Activated T-helper 2 cell treated with anti-CD3 and anti-CD28 coated beads, Interferon-gamma antibody, Interleukin-2, Interleukin-4, amounts not matched to agents 10 μg/mL and 5 μg/mL and 100 μg/mL, durations not matched to agents 14 hours and 24 hours and 36 hours (primary cell): ENCODE measurements at regions not wholly inside any gene's neighbourhood (a gene's known extent, or its start where the extent isn't known, plus 50 kb on each side); places are given as distances from the start of the nearest gene placed in this dataset.

ENCODE experiments used
- DNase-seq: peaks from one replicate; pipeline ENCODE4 v3.0.0; 2021; ENCODE audit warnings: low spot score
- H3K27ac Mint-ChIP-seq: one replicate; pipeline ENCODE4 v1.8.0; 2021; ENCODE audit warnings: mixed read lengths
- H3K27me3 Mint-ChIP-seq: one replicate; pipeline ENCODE4 v1.8.0; 2021; ENCODE audit warnings: low read depth, mixed read lengths
- H3K36me3 Mint-ChIP-seq: one replicate; pipeline ENCODE4 v1.8.0; 2021; ENCODE audit warnings: low read depth, mixed read lengths
- H3K4me1 Mint-ChIP-seq: one replicate; pipeline ENCODE4 v1.8.0; 2021; ENCODE audit warnings: low read depth, mixed read lengths
- H3K4me3 Mint-ChIP-seq: one replicate; pipeline ENCODE4 v1.8.0; 2021; ENCODE audit warnings: low read depth, mild to moderate bottlenecking, moderate library complexity, mixed read lengths
- H3K9me3 Mint-ChIP-seq: one replicate; pipeline ENCODE4 v1.8.0; 2021; ENCODE audit warnings: mixed read lengths
- intact Hi-C: fragments of 100-400 bp; cut with micrococcal nuclease; formaldehyde crosslinking; loops from one replicate; pipeline ENCODE4 v1.15.1; 2023

GRCh38 chr3:68447885-68448284 is 484.5 kb downstream of the TAFA4 start:
- Mint-ChIP-seq H3K4me1 (no peaks in the 10 kb centered on the region), H3K4me3 (no peak overlapping the region), H3K27ac (no peak overlapping the region), H3K27me3 (no peaks in the 10 kb centered on the region), H3K9me3 (no peaks in the 10 kb centered on the region), H3K36me3 (no peaks in the 10 kb centered on the region)
- DNase-seq = no peak
- intact Hi-C loops = no loop called here

DNA sequence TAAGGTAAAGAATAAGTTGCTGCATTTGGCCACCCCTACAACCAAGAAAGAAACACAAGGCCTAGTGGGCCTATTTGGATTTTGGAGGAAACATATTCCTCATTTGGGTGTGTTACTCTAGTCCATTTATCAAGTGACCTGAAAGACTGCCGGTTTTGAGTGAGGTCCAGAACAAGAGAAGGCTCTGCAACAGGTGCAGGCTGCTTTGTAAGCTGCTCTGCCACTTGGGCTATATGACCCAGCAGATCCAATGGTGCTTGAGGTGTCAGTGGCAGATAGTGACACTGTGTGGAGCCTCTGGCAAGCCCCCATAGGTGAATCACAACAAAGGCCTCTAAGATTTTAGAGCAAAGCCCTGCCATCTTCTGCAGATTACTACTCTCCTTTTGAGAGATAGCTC is 491.3 kb downstream of the TAFA4 start:
- DNase-seq = no peak
- Mint-ChIP-seq H3K27me3 (no peaks in the 10 kb centered on the region), H3K9me3 (peaks cover 4% of the 10 kb centered on the region), H3K36me3 (no peaks in the 10 kb centered on the region), H3K27ac (no peak overlapping the region), H3K4me3 (no peak overlapping the region), H3K4me1 (no peaks in the 10 kb centered on the region)
- intact Hi-C loops = no loop called here

DNA sequence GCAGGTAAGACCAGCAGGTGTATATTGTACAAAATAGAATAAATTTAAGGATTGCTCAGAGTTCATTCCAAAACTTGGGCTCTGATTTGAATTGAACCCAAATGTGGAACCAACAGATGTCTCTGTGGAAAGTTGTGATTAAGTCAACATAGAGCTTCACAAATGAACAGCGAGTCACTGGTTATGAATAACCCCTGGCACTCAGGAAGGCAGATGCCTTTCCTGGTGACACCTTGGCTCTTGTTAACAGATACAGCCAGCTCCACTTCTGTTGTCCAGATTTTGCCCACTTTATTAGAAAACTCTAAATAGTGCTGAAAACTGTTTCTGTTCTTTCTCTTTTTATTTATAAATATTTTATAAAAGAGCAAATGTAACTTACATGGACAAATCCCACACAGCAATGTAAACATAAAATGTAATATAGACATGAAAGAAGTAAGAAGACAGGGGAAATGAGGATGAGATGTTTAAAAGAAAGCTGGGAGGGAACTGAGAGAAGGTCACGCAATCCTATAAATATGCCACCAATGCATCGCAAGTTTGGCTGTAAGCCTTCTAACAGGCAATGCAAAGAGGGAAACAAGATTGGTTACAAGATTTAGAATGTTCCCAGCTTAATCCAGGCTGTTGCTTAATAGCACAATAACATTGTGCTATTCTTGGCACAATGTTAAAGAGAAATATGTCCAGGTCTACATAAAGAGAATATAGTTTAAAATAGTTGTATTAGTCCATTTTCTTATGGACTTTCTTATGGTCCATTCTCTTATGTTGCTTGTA is 495.5 kb downstream of the TAFA4 start:
- H3K27me3 Mint-ChIP-seq = no peaks in the 10 kb centered on the region
- no peak overlapping the region for H3K27ac Mint-ChIP-seq
- no peaks in the 10 kb centered on the region for H3K36me3 Mint-ChIP-seq
- no peak overlapping the region for H3K4me3 Mint-ChIP-seq
- H3K4me1 Mint-ChIP-seq = no peaks in the 10 kb centered on the region
- peaks cover 4% of the 10 kb centered on the region for H3K9me3 Mint-ChIP-seq
- DNase-seq = no peak
- intact Hi-C loops = no loop called here

- H3K36me3 Mint-ChIP-seq = no peaks in the 10 kb centered on the region
- H3K9me3 Mint-ChIP-seq = no peaks in the 10 kb centered on the region
- H3K27ac Mint-ChIP-seq = no peak overlapping the region
- intact Hi-C loops = no loop called here
- H3K4me1 Mint-ChIP-seq = no peaks in the 10 kb centered on the region
- no peak overlapping the region for H3K4me3 Mint-ChIP-seq
- H3K27me3 Mint-ChIP-seq = no peaks in the 10 kb centered on the region
- no peak for DNase-seq
Measured at GRCh38 chr3:68428495-68428894, 503.9 kb downstream of the TAFA4 start.

DNA sequence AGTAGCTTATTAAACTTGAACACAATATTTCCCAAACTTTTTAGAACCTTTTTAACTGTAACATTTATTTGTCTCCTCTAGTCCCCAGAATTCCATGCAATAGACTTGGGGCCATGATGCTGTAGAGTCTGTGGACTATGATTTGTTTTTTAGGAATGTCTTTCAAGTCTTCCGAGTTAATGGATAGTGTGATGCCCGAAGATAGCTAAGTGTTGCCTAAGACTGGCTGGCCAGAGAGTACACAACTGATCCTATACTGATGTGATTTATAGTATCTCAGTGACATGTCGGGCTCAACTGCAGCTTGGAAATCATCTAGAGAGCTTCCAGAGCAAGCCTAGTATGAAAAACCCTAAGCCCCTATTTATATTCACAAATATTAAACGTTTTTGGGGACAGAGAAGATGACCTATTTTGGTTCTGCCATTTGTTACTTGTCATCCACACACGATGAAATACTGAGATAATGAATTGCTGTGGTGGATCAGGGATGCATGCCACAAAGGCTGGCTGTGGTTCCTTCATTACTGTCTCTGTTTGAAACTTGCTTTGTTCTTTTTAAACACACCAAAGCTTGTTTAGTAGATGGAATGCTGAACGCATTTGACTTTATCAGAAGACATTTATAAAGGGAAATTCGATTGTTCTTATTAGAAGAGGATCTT is 507.4 kb downstream of the TAFA4 start:
- H3K27ac Mint-ChIP-seq = no peak overlapping the region
- H3K9me3 Mint-ChIP-seq = no peaks in the 10 kb centered on the region
- intact Hi-C loops = no loop called here
- no peak for DNase-seq
- H3K4me1 Mint-ChIP-seq = no peaks in the 10 kb centered on the region
- H3K36me3 Mint-ChIP-seq = no peaks in the 10 kb centered on the region
- H3K4me3 Mint-ChIP-seq = no peak overlapping the region
- no peaks in the 10 kb centered on the region for H3K27me3 Mint-ChIP-seq

DNA sequence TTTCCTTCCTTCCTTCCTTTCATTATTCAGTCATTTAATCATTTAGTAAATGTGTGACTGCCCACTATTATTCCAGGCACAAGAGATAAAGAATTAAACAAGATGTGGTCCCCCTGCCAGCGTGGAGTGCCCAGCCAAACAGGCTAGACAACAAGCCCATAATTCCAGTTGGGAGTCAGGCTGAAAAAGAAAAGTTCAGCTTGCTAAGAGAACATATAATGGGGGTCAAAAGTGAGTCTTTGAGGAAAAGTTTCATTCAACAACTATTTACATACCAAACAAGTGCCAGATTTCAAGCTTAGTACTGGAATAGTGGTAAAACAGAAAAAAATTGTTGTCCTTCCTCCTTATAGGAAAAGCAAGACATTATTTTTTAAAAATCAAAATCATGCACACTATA is 523.7 kb downstream of the TAFA4 start:
- Mint-ChIP-seq H3K27ac (no peak overlapping the region), H3K9me3 (no peaks in the 10 kb centered on the region)
- intact Hi-C loops = no loop called here

DNA sequence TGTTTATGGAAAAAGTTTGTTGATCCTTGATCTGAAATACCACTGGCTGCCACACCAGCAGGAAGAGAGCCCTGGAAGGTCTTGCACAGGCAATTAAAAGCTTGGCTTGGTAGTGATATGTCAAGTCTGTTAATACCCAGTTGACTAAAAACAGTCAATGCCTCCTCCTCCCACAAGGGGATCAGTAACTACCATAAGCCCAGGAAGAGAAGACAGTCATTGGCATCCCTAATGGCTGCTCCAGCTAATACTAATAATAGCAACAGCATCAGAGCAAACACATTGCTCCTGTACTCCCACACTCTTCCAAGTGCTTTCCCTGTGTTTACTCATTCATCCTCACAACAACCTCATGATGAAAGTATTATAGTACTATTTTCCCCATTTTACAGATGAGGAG is 528.6 kb downstream of the TAFA4 start:
- H3K4me1 Mint-ChIP-seq = no peaks in the 10 kb centered on the region
- H3K27ac Mint-ChIP-seq = no peak overlapping the region
- H3K27me3 Mint-ChIP-seq = no peaks in the 10 kb centered on the region
- intact Hi-C loops = no loop called here
- no peaks in the 10 kb centered on the region for H3K36me3 Mint-ChIP-seq
- peaks cover 4% of the 10 kb centered on the region for H3K9me3 Mint-ChIP-seq
- no peak for DNase-seq
- no peak overlapping the region for H3K4me3 Mint-ChIP-seq

More for the DNA sequence above, 523.7 kb downstream of the TAFA4 start:
- Mint-ChIP-seq H3K27me3 (no peaks in the 10 kb centered on the region), H3K4me1 (no peaks in the 10 kb centered on the region), H3K4me3 (no peak overlapping the region), H3K36me3 (no peaks in the 10 kb centered on the region)
- no peak for DNase-seq

DNA sequence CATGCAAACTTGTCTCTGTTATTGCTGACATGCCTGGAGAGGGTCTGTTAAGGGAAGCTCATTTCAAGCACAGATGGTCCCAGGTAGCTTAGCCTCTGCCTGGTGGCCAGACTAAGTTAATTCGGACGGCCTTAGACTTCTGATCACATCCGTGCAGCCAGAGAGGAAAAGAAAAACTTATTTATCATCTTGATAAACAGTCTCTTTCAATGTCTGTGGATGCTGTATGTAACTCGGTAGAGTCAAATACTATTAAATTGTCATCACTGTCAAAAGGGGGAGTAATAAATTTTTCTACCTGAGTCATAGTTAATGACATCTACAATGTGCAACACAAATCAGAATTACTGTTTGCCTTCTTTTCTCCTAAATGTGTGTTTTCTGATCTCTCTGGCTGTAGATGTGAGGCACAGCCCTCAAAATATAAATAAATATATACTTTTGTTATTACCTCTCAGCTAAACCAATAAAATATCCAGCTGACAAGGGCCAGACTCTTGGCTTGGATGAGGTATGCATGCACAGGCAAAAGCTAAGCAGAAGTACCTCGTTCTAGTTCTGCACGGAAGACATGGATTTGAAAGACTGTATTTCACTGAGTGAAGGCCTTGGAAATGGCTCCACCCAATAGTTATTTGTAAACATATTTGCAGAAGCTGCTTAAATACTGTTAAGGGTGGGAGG is 530.0 kb downstream of the TAFA4 start:
- Mint-ChIP-seq H3K36me3 (no peaks in the 10 kb centered on the region), H3K4me3 (no peak overlapping the region)
- intact Hi-C loops = no loop called here

DNA sequence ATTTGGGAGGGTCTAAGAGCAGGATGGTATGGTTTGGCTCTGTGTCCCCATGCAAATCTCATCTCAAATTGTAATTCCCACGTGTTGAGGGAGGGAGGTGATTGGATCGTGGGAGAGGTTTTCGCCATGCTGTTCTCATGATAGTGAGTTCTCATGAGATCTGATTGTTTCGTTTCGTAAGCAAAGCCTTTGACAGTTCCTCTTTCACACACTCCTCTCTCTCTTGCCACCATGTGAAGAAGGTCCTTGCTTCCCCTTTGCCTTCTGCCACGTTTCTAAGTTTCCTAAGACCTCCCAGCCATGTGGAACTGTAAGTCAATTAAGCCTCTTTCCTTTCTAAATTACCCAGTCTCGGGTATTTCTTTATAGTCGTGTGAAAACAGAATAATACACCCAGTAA is 553.7 kb downstream of the TAFA4 start:
- no peaks in the 10 kb centered on the region for H3K27me3 Mint-ChIP-seq
- H3K27ac Mint-ChIP-seq = no peak overlapping the region
- intact Hi-C loops = no loop called here
- no peak overlapping the region for H3K4me3 Mint-ChIP-seq
- H3K4me1 Mint-ChIP-seq = no peaks in the 10 kb centered on the region
- H3K9me3 Mint-ChIP-seq = peaks cover 36% of the 10 kb centered on the region
- DNase-seq = no peak
- no peaks in the 10 kb centered on the region for H3K36me3 Mint-ChIP-seq

More for the DNA sequence above, 530.0 kb downstream of the TAFA4 start:
- no peaks in the 10 kb centered on the region for H3K27me3 Mint-ChIP-seq
- no peak for DNase-seq
- H3K4me1 Mint-ChIP-seq = no peaks in the 10 kb centered on the region
- peaks cover 4% of the 10 kb centered on the region for H3K9me3 Mint-ChIP-seq
- no peak overlapping the region for H3K27ac Mint-ChIP-seq

- no peak for DNase-seq
- H3K9me3 Mint-ChIP-seq = peaks cover 26% of the 10 kb centered on the region
- H3K27me3 Mint-ChIP-seq = no peaks in the 10 kb centered on the region
- no peak overlapping the region for H3K4me3 Mint-ChIP-seq
- H3K4me1 Mint-ChIP-seq = no peaks in the 10 kb centered on the region
- H3K36me3 Mint-ChIP-seq = no peaks in the 10 kb centered on the region
- intact Hi-C loops = no loop called here
- no peak overlapping the region for H3K27ac Mint-ChIP-seq
Measured at GRCh38 chr3:68373727-68374126, 558.6 kb downstream of the TAFA4 start.

DNA sequence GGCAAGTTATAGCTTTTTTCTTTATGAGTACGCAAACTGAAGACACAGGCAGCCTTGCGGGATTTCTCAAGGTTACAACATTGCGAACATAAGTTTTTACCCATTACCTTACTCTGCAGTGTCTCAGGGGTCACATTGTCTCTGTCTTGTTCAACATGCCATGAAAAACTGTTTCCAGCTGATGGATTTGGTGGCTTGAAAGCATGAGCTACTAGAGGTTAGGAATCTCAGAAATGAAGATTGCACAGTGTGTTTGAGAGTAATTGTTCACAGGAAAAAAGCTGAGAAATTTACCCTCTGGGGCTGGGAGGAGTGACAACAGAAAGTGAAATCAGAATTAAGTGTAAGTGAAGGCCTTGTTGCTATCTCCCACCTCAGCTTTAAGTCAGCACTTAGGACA is 568.6 kb downstream of the TAFA4 start:
- Mint-ChIP-seq H3K36me3 (no peaks in the 10 kb centered on the region), H3K4me1 (no peaks in the 10 kb centered on the region), H3K27me3 (no peaks in the 10 kb centered on the region), H3K9me3 (no peaks in the 10 kb centered on the region), H3K27ac (no peak overlapping the region), H3K4me3 (no peak overlapping the region)
- intact Hi-C loops = no loop called here
- DNase-seq = no peak

DNA sequence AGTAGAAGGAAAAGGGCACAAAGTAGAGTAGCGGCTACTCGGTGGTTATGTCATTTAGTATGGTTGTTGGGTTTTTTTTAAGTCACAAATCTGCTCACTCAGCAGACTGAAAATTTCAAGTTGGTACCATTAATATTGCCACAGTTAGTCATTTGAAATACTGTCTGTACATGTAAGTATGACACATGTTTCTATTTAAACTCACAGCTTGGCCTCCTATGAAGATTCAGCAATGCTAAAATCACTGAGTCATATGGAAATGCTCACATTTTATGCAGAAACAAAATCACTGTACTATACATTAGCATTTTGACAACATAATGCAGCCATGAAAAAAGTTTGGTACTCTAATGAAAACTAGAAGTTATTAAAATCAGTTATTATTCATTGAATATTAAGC is 571.9 kb downstream of the TAFA4 start:
- no peak for DNase-seq

GRCh38 chr3:68345781-68346180 is 586.6 kb downstream of the TAFA4 start:
- no peaks in the 10 kb centered on the region for H3K9me3 Mint-ChIP-seq
- no peaks in the 10 kb centered on the region for H3K27me3 Mint-ChIP-seq
- no peak overlapping the region for H3K27ac Mint-ChIP-seq
- no peak overlapping the region for H3K4me3 Mint-ChIP-seq
- H3K36me3 Mint-ChIP-seq = no peaks in the 10 kb centered on the region
- intact Hi-C loops = no loop called here
- DNase-seq = no peak
- no peaks in the 10 kb centered on the region for H3K4me1 Mint-ChIP-seq

More for the DNA sequence above, 571.9 kb downstream of the TAFA4 start:
- H3K36me3 Mint-ChIP-seq = no peaks in the 10 kb centered on the region
- no peak overlapping the region for H3K4me3 Mint-ChIP-seq
- intact Hi-C loops = no loop called here
- H3K9me3 Mint-ChIP-seq = no peaks in the 10 kb centered on the region
- H3K27ac Mint-ChIP-seq = no peak overlapping the region
- H3K27me3 Mint-ChIP-seq = no peaks in the 10 kb centered on the region
- no peaks in the 10 kb centered on the region for H3K4me1 Mint-ChIP-seq
